Motor neuron (in vitro differentiated cells): ENCODE measurements at regions not wholly inside any gene's neighbourhood (a gene's known extent, or its start where the extent isn't known, plus 50 kb on each side); places are given as distances from the start of the nearest gene placed in this dataset.
"Not testable (repeated sequence)": the region's sequence is repeated elsewhere in the genome, so short reads cannot be mapped to it uniquely, and the experiment has no call there.

Source experiments
- ATAC-seq, 8 experiments: fragments of 200-7000 bp; cut with Tn5 transposase; replicated peaks in 6 of 8; 2 replicates each; pipeline ENCODE4 v1.8.0; 2021; ENCODE audit warnings: mild to moderate bottlenecking in 8 of 8, moderate library complexity in 8 of 8
- H3K27ac ChIP-seq, 2 donors: fragments of 250-450 bp; sonication (Bioruptor Pico); 2 replicates each; pipeline ENCODE4 v1.9.0; 2021; ENCODE audit warnings: antibody characterized with exemption in 2 of 2, mild to moderate bottlenecking in 2 of 2, moderate library complexity in 1 of 2
- H3K4me1 ChIP-seq, 2 donors: fragments of 250-450 bp; sonication (Bioruptor Pico); replicated peaks in 1 of 2; 2 replicates each; pipeline ENCODE4 v1.6.1; 2021; ENCODE audit warnings: antibody characterized with exemption in 2 of 2, mild to moderate bottlenecking in 2 of 2, moderate library complexity in 1 of 2
- H3K4me3 ChIP-seq, 5 donors: fragments of 250-450 bp; sonication (Bioruptor Pico); 2 replicates each; pipeline ENCODE4 v1.9.0; 2021; ENCODE audit warnings: antibody characterized with exemption in 5 of 5, mild to moderate bottlenecking in 5 of 5, moderate library complexity in 4 of 5
- WGBS, 10 experiments: fragments of 450-650 bp; shearing (Covaris generic); methylation state at CpG; one replicate each; pipeline ENCODE4 v1.0.0; 2022; 5-methylcytosine and 5-hydroxymethylcytosine counted together
- in situ Hi-C, 9 experiments: fragments of 400-800 bp; cut with MboI; loops; one replicate each; pipeline ENCODE4 v1.15.0; 2021; ENCODE audit warnings: low sequenced_read_pairs in 9 of 9, low pct_unique_long_range_greater_than_20kb in 2 of 9; ENCODE audit not compliant: unreplicated experiment in 9 of 9

- in situ Hi-C loops = no loop called here
- 0 to 60% (median 21%) methylated on average over 1 of the region's 1 CpG; no CpG with 5 or more reads in 2 of the 10 experiments for WGBS, 10 experiments
- no peak overlapping the region for H3K27ac ChIP-seq
- H3K4me1 ChIP-seq = no peaks in the 10 kb centered on the region
- no peak overlapping the region for H3K4me3 ChIP-seq
- ATAC-seq = no peak
Measured at GRCh38 chr13:19123502-19123901, 58.1 kb downstream of the TUBA3C start.

GRCh38 chr13:19117913-19118739, 63.5 kb downstream of the TUBA3C start:
- no peak for ATAC-seq
- Histone ChIP-seq H3K4me1 (no peaks in the 10 kb centered on the region), H3K4me3 (no peak overlapping the region), H3K27ac (no peak overlapping the region)
- in situ Hi-C loops = no loop called here
- 42 to 100% (median 69%) methylated on average over 1 to 21 of the region's 32 CpGs for WGBS, 10 experiments

GRCh38 chr13:19109225-19109624, 72.4 kb downstream of the TUBA3C start:
- WGBS, 10 experiments = 93% methylated on average over 8 of the region's 29 CpGs; no CpG with 5 or more reads in 9 of the 10 experiments
- H3K4me1 ChIP-seq, H3K27ac ChIP-seq, ATAC-seq, in situ Hi-C loops, H3K4me3 ChIP-seq: not testable (repeated sequence)

- peak in 1 of 8 experiments; percentile 98 for ATAC-seq
- in situ Hi-C loops = no loop called here
- H3K4me1 ChIP-seq = no peaks in the 10 kb centered on the region
- no peak overlapping the region for H3K4me3 ChIP-seq
- H3K27ac ChIP-seq = no peak overlapping the region
Measured at GRCh38 chr13:19103140-19103539, 78.5 kb downstream of the TUBA3C start.

- no peaks in the 10 kb centered on the region for H3K4me1 ChIP-seq
- no peak for ATAC-seq
- WGBS, 10 experiments = 0 to 18% (median 0%) methylated on average over 1 of the region's 1 CpG; no CpG with 5 or more reads in 2 of the 10 experiments
- no peak overlapping the region for H3K27ac ChIP-seq
- no peak overlapping the region for H3K4me3 ChIP-seq
- in situ Hi-C loops = no loop called here
Measured at GRCh38 chr13:19093369-19093768, 88.3 kb downstream of the TUBA3C start.

- no peak for ATAC-seq
- Histone ChIP-seq H3K4me3 (no peak overlapping the region), H3K4me1 (no peaks in the 10 kb centered on the region), H3K27ac (no peak overlapping the region)
- in situ Hi-C loops = no loop called here
- 45 to 88% (median 78%) methylated on average over 3 to 6 of the region's 17 CpGs; no CpG with 5 or more reads in 6 of the 10 experiments for WGBS, 10 experiments
Measured at GRCh38 chr13:19090495-19090894, 91.1 kb downstream of the TUBA3C start.

GRCh38 chr13:19089315-19089714, 92.3 kb downstream of the TUBA3C start:
- ATAC-seq = peak in 1 of 8 experiments; percentile 65
- Histone ChIP-seq H3K4me1 (no peaks in the 10 kb centered on the region), H3K4me3 (no peak overlapping the region), H3K27ac (no peak overlapping the region)
- in situ Hi-C loops = no loop called here
- WGBS, 10 experiments = 0 to 43% (median 21%) methylated on average over 1 to 5 of the region's 10 CpGs; no CpG with 5 or more reads in 6 of the 10 experiments

GRCh38 chr13:19088416-19088815, 93.2 kb downstream of the TUBA3C start:
- in situ Hi-C loops = no loop called here
- no peak overlapping the region for H3K4me3 ChIP-seq
- no peaks in the 10 kb centered on the region for H3K4me1 ChIP-seq
- no peak for ATAC-seq
- no peak overlapping the region for H3K27ac ChIP-seq
- 0 to 72% (median 23%) methylated on average over 1 to 8 of the region's 8 CpGs; no CpG with 5 or more reads in 2 of the 10 experiments for WGBS, 10 experiments

GRCh38 chr13:19085876-19086275, 95.7 kb downstream of the TUBA3C start:
- 33 to 75% methylated on average over 1 to 6 of the region's 12 CpGs; no CpG with 5 or more reads in 8 of the 10 experiments for WGBS, 10 experiments
- Histone ChIP-seq H3K4me1 (no peaks in the 10 kb centered on the region), H3K4me3 (no peak overlapping the region), H3K27ac (no peak overlapping the region)
- no peak for ATAC-seq
- in situ Hi-C loops = no loop called here

GRCh38 chr13:19085258-19085657, 96.4 kb downstream of the TUBA3C start:
- no peak for ATAC-seq
- in situ Hi-C loops = no loop called here
- no peak overlapping the region for H3K27ac ChIP-seq
- H3K4me1 ChIP-seq = no peaks in the 10 kb centered on the region
- 0% methylated on average over 1 of the region's 3 CpGs; no CpG with 5 or more reads in 6 of the 10 experiments for WGBS, 10 experiments
- no peak overlapping the region for H3K4me3 ChIP-seq

- 0 to 30% (median 0%) methylated on average over 1 to 3 of the region's 3 CpGs; no CpG with 5 or more reads in 5 of the 10 experiments for WGBS, 10 experiments
- in situ Hi-C loops = no loop called here
- Histone ChIP-seq H3K4me1 (no peaks in the 10 kb centered on the region), H3K27ac (no peak overlapping the region), H3K4me3 (no peak overlapping the region)
- no peak for ATAC-seq
Measured at GRCh38 chr13:19083340-19083739, 98.3 kb downstream of the TUBA3C start.

GRCh38 chr13:19075418-19075817, 106.2 kb downstream of the TUBA3C start:
- in situ Hi-C loops = no loop called here
- no peak for ATAC-seq
- no peak overlapping the region for H3K27ac ChIP-seq
- no peak overlapping the region for H3K4me3 ChIP-seq
- no peaks in the 10 kb centered on the region for H3K4me1 ChIP-seq
- 0 to 63% (median 13%) methylated on average over 1 to 5 of the region's 7 CpGs; no CpG with 5 or more reads in 3 of the 10 experiments for WGBS, 10 experiments

- ATAC-seq = no peak
- no peak overlapping the region for H3K27ac ChIP-seq
- in situ Hi-C loops = no loop called here
- H3K4me1 ChIP-seq = no peaks in the 10 kb centered on the region
- H3K4me3 ChIP-seq = no peak overlapping the region
- WGBS, 10 experiments = 22 to 82% (median 53%) methylated on average over 4 to 8 of the region's 8 CpGs; no CpG with 5 or more reads in 1 of the 10 experiments
Measured at GRCh38 chr13:19074519-19074918, 107.1 kb downstream of the TUBA3C start.

GRCh38 chr13:19074106-19074505, 107.5 kb downstream of the TUBA3C start:
- 0 to 33% (median 26%) methylated on average over 1 to 3 of the region's 6 CpGs; no CpG with 5 or more reads in 3 of the 10 experiments for WGBS, 10 experiments
- H3K27ac ChIP-seq, in situ Hi-C loops, H3K4me3 ChIP-seq, ATAC-seq, H3K4me1 ChIP-seq: not testable (repeated sequence)
